Glutamatergic neuron (in vitro differentiated cells): ENCODE measurements at regions not wholly inside any gene's neighbourhood (a gene's known extent, or its start where the extent isn't known, plus 50 kb on each side); places are given as distances from the start of the nearest gene placed in this dataset.

Experiments
- DNase-seq: peaks from one replicate; pipeline ENCODE4 v3.0.0; 2022
- H3K27ac Mint-ChIP-seq: one replicate; pipeline ENCODE4 v1.8.0; 2020; ENCODE audit warnings: mild to moderate bottlenecking, mixed read lengths, inconsistent platforms; ENCODE audit not compliant: unreplicated experiment
- H3K27me3 Mint-ChIP-seq: one replicate; pipeline ENCODE4 v1.8.0; 2020; ENCODE audit warnings: mild to moderate bottlenecking, moderate library complexity, mixed read lengths, inconsistent platforms; ENCODE audit not compliant: unreplicated experiment
- H3K36me3 Mint-ChIP-seq: one replicate; pipeline ENCODE4 v1.8.0; 2020; ENCODE audit warnings: mild to moderate bottlenecking, mixed read lengths, inconsistent platforms; ENCODE audit not compliant: unreplicated experiment
- H3K4me1 Mint-ChIP-seq: one replicate; pipeline ENCODE4 v1.8.0; 2020; ENCODE audit warnings: mild to moderate bottlenecking, low read depth, mixed read lengths, inconsistent platforms; ENCODE audit not compliant: unreplicated experiment
- H3K4me3 Mint-ChIP-seq: one replicate; pipeline ENCODE4 v1.8.0; 2020; ENCODE audit warnings: mild to moderate bottlenecking, mixed read lengths, inconsistent platforms; ENCODE audit not compliant: unreplicated experiment
- H3K9me3 Mint-ChIP-seq: one replicate; pipeline ENCODE4 v1.8.0; 2020; ENCODE audit warnings: mild to moderate bottlenecking, moderate library complexity, mixed read lengths, inconsistent platforms; ENCODE audit not compliant: unreplicated experiment
- CTCF ChIP-seq: fragments of 200-600 bp; sonication (generic); IDR thresholded peaks from one replicate; pipeline ENCODE4 v1.5.0; 2021; ENCODE audit not compliant: partially characterized antibody, unreplicated experiment

GRCh38 chr22:34334893-34335292 lies 414.6 kb upstream of the LARGE1 start:
- no peak overlapping the region for H3K27ac Mint-ChIP-seq
- no peak overlapping the region for H3K4me3 Mint-ChIP-seq
- DNase-seq = no peak
- peaks cover 2% of the 10 kb centered on the region for H3K9me3 Mint-ChIP-seq
- TF ChIP-seq CTCF = no peak
- no peaks in the 10 kb centered on the region for H3K27me3 Mint-ChIP-seq
- peaks cover 6% of the 10 kb centered on the region for H3K36me3 Mint-ChIP-seq
- H3K4me1 Mint-ChIP-seq = no peaks in the 10 kb centered on the region

- H3K9me3 Mint-ChIP-seq = peaks cover 1% of the 10 kb centered on the region
- H3K27me3 Mint-ChIP-seq = no peaks in the 10 kb centered on the region
- TF ChIP-seq CTCF = no peak
- no peaks in the 10 kb centered on the region for H3K36me3 Mint-ChIP-seq
- H3K27ac Mint-ChIP-seq = no peak overlapping the region
- DNase-seq = no peak
- no peak overlapping the region for H3K4me3 Mint-ChIP-seq
- peaks cover 9% of the 10 kb centered on the region for H3K4me1 Mint-ChIP-seq
These were observed 424.4 kb upstream of the LARGE1 start for GRCh38 chr22:34344702-34345101.

GRCh38 chr22:34354071-34354817 lies 434.0 kb upstream of the LARGE1 start:
- peaks cover 2% of the 10 kb centered on the region for H3K27me3 Mint-ChIP-seq
- H3K4me1 Mint-ChIP-seq = peaks cover 20% of the 10 kb centered on the region
- no peak for TF ChIP-seq CTCF
- no peak overlapping the region for H3K4me3 Mint-ChIP-seq
- H3K36me3 Mint-ChIP-seq = no peaks in the 10 kb centered on the region
- DNase-seq = no peak
- H3K9me3 Mint-ChIP-seq = peaks cover 3% of the 10 kb centered on the region
- H3K27ac Mint-ChIP-seq = no peak overlapping the region

- H3K9me3 Mint-ChIP-seq = peaks cover 1% of the 10 kb centered on the region
- no peak for TF ChIP-seq CTCF
- no peak for DNase-seq
- H3K36me3 Mint-ChIP-seq = no peaks in the 10 kb centered on the region
- H3K4me1 Mint-ChIP-seq = peaks cover 8% of the 10 kb centered on the region
- H3K4me3 Mint-ChIP-seq = no peak overlapping the region
- H3K27ac Mint-ChIP-seq = no peak overlapping the region
- H3K27me3 Mint-ChIP-seq = peaks cover 2% of the 10 kb centered on the region
These were observed 436.2 kb upstream of the LARGE1 start for GRCh38 chr22:34356481-34356880.

- Mint-ChIP-seq H3K27me3 (no peaks in the 10 kb centered on the region), H3K4me1 (no peaks in the 10 kb centered on the region), H3K27ac (no peak overlapping the region), H3K9me3 (peaks cover 2% of the 10 kb centered on the region), H3K4me3 (no peak overlapping the region), H3K36me3 (peaks cover 10% of the 10 kb centered on the region)
- DNase-seq = no peak
- TF ChIP-seq CTCF = no peak
These were observed 450.4 kb upstream of the LARGE1 start for GRCh38 chr22:34370711-34371110.
